HG03354 (cell line): ENCODE measurements at regions not wholly inside any gene's neighbourhood (a gene's known extent, or its start where the extent isn't known, plus 50 kb on each side); places are given as distances from the start of the nearest gene placed in this dataset.

Experiments used
- ATAC-seq: cut with Tn5 transposase; IDR thresholded peaks from one replicate; pipeline ENCODE4 v1.9.1; 2021; ENCODE audit warnings: mild to moderate bottlenecking; ENCODE audit not compliant: unreplicated experiment, poor library complexity, severe bottlenecking

GRCh38 chr16:73457851-73458250 is 409.9 kb upstream of the ZFHX3 start:
- no peak for ATAC-seq

GRCh38 chr16:73448970-73449369 is 401.0 kb upstream of the ZFHX3 start:
- no peak for ATAC-seq

GRCh38 chr16:73447846-73448245 is 399.9 kb upstream of the ZFHX3 start:
- no peak for ATAC-seq

GRCh38 chr16:73434621-73435020 is 386.7 kb upstream of the ZFHX3 start:
- no peak for ATAC-seq

GRCh38 chr16:73433731-73434307 is 385.9 kb upstream of the ZFHX3 start:
- ATAC-seq: no peak

- ATAC-seq: no peak
Observed at GRCh38 chr16:73432850-73433730, 385.2 kb upstream of the ZFHX3 start.

- no peak for ATAC-seq
Observed at GRCh38 chr16:73430138-73430537, 382.2 kb upstream of the ZFHX3 start.

GRCh38 chr16:73428121-73428520 is 380.2 kb upstream of the ZFHX3 start:
- no peak for ATAC-seq

GRCh38 chr16:73427164-73427563 is 379.2 kb upstream of the ZFHX3 start:
- ATAC-seq: no peak

- ATAC-seq: no peak
Observed at GRCh38 chr16:73426433-73427160, 378.7 kb upstream of the ZFHX3 start.

GRCh38 chr16:73420676-73421075 is 372.7 kb upstream of the ZFHX3 start:
- ATAC-seq: no peak

- ATAC-seq: no peak
Observed at GRCh38 chr16:73420244-73420643, 372.3 kb upstream of the ZFHX3 start.

GRCh38 chr16:73418691-73419090 is 370.8 kb upstream of the ZFHX3 start:
- no peak for ATAC-seq

- ATAC-seq: no peak
Observed at GRCh38 chr16:73418051-73418450, 370.1 kb upstream of the ZFHX3 start.

GRCh38 chr16:73415286-73415685 is 367.4 kb upstream of the ZFHX3 start:
- no peak for ATAC-seq

GRCh38 chr16:73414638-73415037 is 366.7 kb upstream of the ZFHX3 start:
- no peak for ATAC-seq

- no peak for ATAC-seq
Observed at GRCh38 chr16:73413830-73414190, 365.9 kb upstream of the ZFHX3 start.

- ATAC-seq: no peak
Observed at GRCh38 chr16:73413091-73413829, 365.3 kb upstream of the ZFHX3 start.

- no peak for ATAC-seq
Observed at GRCh38 chr16:73412416-73412815, 364.5 kb upstream of the ZFHX3 start.

GRCh38 chr16:73408716-73409115 is 360.8 kb upstream of the ZFHX3 start:
- no peak for ATAC-seq
